Tongue (tissue), 1 donor: ENCODE measurements at regions not wholly inside any gene's neighbourhood (a gene's known extent, or its start where the extent isn't known, plus 50 kb on each side); places are given as distances from the start of the nearest gene placed in this dataset.
"Not testable (repeated sequence)": the region's sequence is repeated elsewhere in the genome, so short reads cannot be mapped to it uniquely, and the experiment has no call there.

Experiments used
- DNase-seq: peaks from one replicate; pipeline ENCODE4 v3.0.0-alpha.2; 2015

GRCh38 chr3:145063616-145064015 lies 1092.0 kb downstream of the DIPK2A start:
- no peak for DNase-seq

- DNase-seq, result no peak
Measured at GRCh38 chr3:145070795-145071194, 1090.2 kb downstream of the PLOD2 start.

GRCh38 chr3:145079436-145079835 lies 1081.5 kb downstream of the PLOD2 start:
- DNase-seq, result no peak

- no peak for DNase-seq
Measured at GRCh38 chr3:145087038-145087437, 1073.9 kb downstream of the PLOD2 start.

GRCh38 chr3:145088917-145089316 lies 1072.1 kb downstream of the PLOD2 start:
- no peak for DNase-seq

- no peak for DNase-seq
Measured at GRCh38 chr3:145089337-145089736, 1071.6 kb downstream of the PLOD2 start.

- peak; percentile 57 for DNase-seq
Measured at GRCh38 chr3:145094355-145094941, 1066.5 kb downstream of the PLOD2 start.

- DNase-seq, result not testable (repeated sequence)
Measured at GRCh38 chr3:145111141-145111540, 1049.8 kb downstream of the PLOD2 start.

GRCh38 chr3:145116769-145117168 lies 1044.2 kb downstream of the PLOD2 start:
- DNase-seq, result no peak

GRCh38 chr3:145118303-145118702 lies 1042.7 kb downstream of the PLOD2 start:
- no peak for DNase-seq

- DNase-seq, result no peak
Measured at GRCh38 chr3:145124900-145125678, 1035.9 kb downstream of the PLOD2 start.

GRCh38 chr3:145133281-145133680 lies 1027.7 kb downstream of the PLOD2 start:
- peak; percentile 1 for DNase-seq

GRCh38 chr3:145134738-145135137 lies 1026.2 kb downstream of the PLOD2 start:
- DNase-seq, result no peak

- DNase-seq, result no peak
Measured at GRCh38 chr3:145144361-145144760, 1016.6 kb downstream of the PLOD2 start.

GRCh38 chr3:145145461-145145860 lies 1015.5 kb downstream of the PLOD2 start:
- no peak for DNase-seq

GRCh38 chr3:145159640-145160039 lies 1001.3 kb downstream of the PLOD2 start:
- no peak for DNase-seq

- no peak for DNase-seq
Measured at GRCh38 chr3:145170121-145170520, 990.9 kb downstream of the PLOD2 start.

GRCh38 chr3:145175626-145176025 lies 985.4 kb downstream of the PLOD2 start:
- no peak for DNase-seq

GRCh38 chr3:145176907-145177306 lies 984.1 kb downstream of the PLOD2 start:
- DNase-seq, result no peak

GRCh38 chr3:145177828-145178227 lies 983.2 kb downstream of the PLOD2 start:
- no peak for DNase-seq

- no peak for DNase-seq
Measured at GRCh38 chr3:145182196-145182911, 978.6 kb downstream of the PLOD2 start.

- DNase-seq, result no peak
Measured at GRCh38 chr3:145183261-145183660, 977.7 kb downstream of the PLOD2 start.

- DNase-seq, result no peak
Measured at GRCh38 chr3:145188079-145188770, 972.8 kb downstream of the PLOD2 start.
